ENCODE measurements at regions not wholly inside any gene's neighbourhood (a gene's known extent, or its start where the extent isn't known, plus 50 kb on each side); places are given as distances from the start of the nearest gene placed in this dataset.

- FAIRE-seq, result no peak
- TF ChIP-seq TAF7 (tag; IDR thresholded peaks at IDR 0.05) (no peak), AFF1 (IDR thresholded peaks at IDR 0.05; ENCODE audit: low read depth in 1 of 2, partially characterized antibody in 2 of 2) (no peak), NKRF (IDR thresholded peaks at IDR 0.05; ENCODE audit: borderline replicate concordance) (no peak), NCOA1 (IDR thresholded peaks at IDR 0.05; ENCODE audit: low read depth) (no peak), POLR3A (IDR thresholded peaks at IDR 0.05; ENCODE audit: borderline replicate concordance, extremely low read depth, insufficient read depth, insufficient read length) (no peak), ETV5 (CRISPR knock-in tag; IDR thresholded peaks at IDR 0.05; ENCODE audit: low read depth) (no peak), MCM7 (IDR thresholded peaks at IDR 0.05) (no peak), TGIF2 (CRISPR knock-in tag; IDR thresholded peaks at IDR 0.05) (no peak), PHF21A (IDR thresholded peaks at IDR 0.05; ENCODE audit: borderline replicate concordance, low read depth) (no peak), USF1 (CRISPR knock-in tag; IDR thresholded peaks at IDR 0.05) (no peak), CEBPZ (IDR thresholded peaks at IDR 0.05; ENCODE audit: borderline replicate concordance, low read depth, low read length) (no peak), FOSL1 (tag; conservative IDR thresholded peaks at IDR 0.05) (no peak), SMC3 (conservative IDR thresholded peaks at IDR 0.05; ENCODE audit: insufficient read depth, low read depth, low read length) (no peak), SETDB1 (IDR thresholded peaks at IDR 0.05; ENCODE audit: low read length) (no peak)
These were observed 728.7 kb upstream of the ROBO1 start for GRCh38 chr3:80496452-80496851.

More at GRCh38 chr3:80496452-80496851, 728.7 kb upstream of the ROBO1 start:
- H4K20me1 ChIP-seq (replicated peaks; ENCODE audit: control insufficient read depth, insufficient read depth, low read length), result no peaks in the 10 kb centered on the region
- H3K36me3 ChIP-seq (ENCODE audit: control insufficient read depth, insufficient read depth, low read length), result no peaks in the 10 kb centered on the region
- H3K4me3 ChIP-seq, result no peak overlapping the region
- ChIA-PET POLR2A (no interaction called here), CTCF (ENCODE audit: low intra/inter-chr PET ratio) (no interaction called here)
- no peaks in the 10 kb centered on the region for H3K9me3 ChIP-seq (replicated peaks; ENCODE audit: control insufficient read depth, insufficient read depth, low read depth, low read length)
- no peak overlapping the region for H3K27ac ChIP-seq (ENCODE audit: extremely low read depth, low read depth, low read length)
- no peak overlapping the region for H2AFZ ChIP-seq (ENCODE audit: low read depth, low read length)
- in situ Hi-C loops (cut with MboI), result no loop called here
- no peaks in the 10 kb centered on the region for H3K27me3 ChIP-seq (ENCODE audit: control insufficient read depth in 2 of 2, insufficient read depth in 2 of 2, low read length in 2 of 2)
- no peaks in the 10 kb centered on the region for H3K79me2 ChIP-seq (ENCODE audit: control insufficient read depth, insufficient read depth, low read length)
- no TSS peak for BruUV-seq (replicated peaks)
- intact Hi-C loops (cut with micrococcal nuclease), result no loop called here
- H3K4me1 ChIP-seq (replicated peaks in 1 of 2; ENCODE audit: control insufficient read depth in 2 of 2, insufficient read depth in 2 of 2, low read length in 2 of 2), result no peaks in the 10 kb centered on the region
- no peak for DNase-seq (ENCODE audit: extremely low read depth in 1 of 4, low spot score in 3 of 4)
- 0% methylated on average over 1 of the region's 3 CpGs for WGBS (ENCODE audit: insufficient coverage, low coverage, missing lambda C conversion rate)
- no peak overlapping the region for H3K4me2 ChIP-seq (ENCODE audit: insufficient read depth, low read length)
- no peak for ATAC-seq
- no peaks in the 10 kb centered on the region for H3K9me1 ChIP-seq (ENCODE audit: control insufficient read depth, insufficient read depth, low read length)
- H3K9ac ChIP-seq (ENCODE audit: insufficient read depth in 1 of 2, low read depth in 2 of 2, low read length in 2 of 2), result no peak overlapping the region

Measured in K562 (cell line).